HG03025 (cell line): ENCODE measurements at regions not wholly inside any gene's neighbourhood (a gene's known extent, or its start where the extent isn't known, plus 50 kb on each side); places are given as distances from the start of the nearest gene placed in this dataset.

Experiments used
- ATAC-seq: cut with Tn5 transposase; IDR thresholded peaks from one replicate; pipeline ENCODE4 v1.9.1; 2021; ENCODE audit warnings: mild to moderate bottlenecking, moderate library complexity; ENCODE audit not compliant: unreplicated experiment, low FRiP score

- ATAC-seq = no peak
Observed at GRCh38 chr15:93515256-93516051, 426.4 kb upstream of the RGMA start.

- ATAC-seq = no peak
Observed at GRCh38 chr15:93506646-93507045, 417.6 kb upstream of the RGMA start.

GRCh38 chr15:93505506-93505905 lies 416.5 kb upstream of the RGMA start:
- no peak for ATAC-seq

- ATAC-seq = no peak
Observed at GRCh38 chr15:93501946-93502345, 412.9 kb upstream of the RGMA start.

GRCh38 chr15:93500155-93500554 lies 411.1 kb upstream of the RGMA start:
- ATAC-seq = no peak

GRCh38 chr15:93497291-93497690 lies 408.3 kb upstream of the RGMA start:
- ATAC-seq = no peak

GRCh38 chr15:93496888-93497287 lies 407.9 kb upstream of the RGMA start:
- ATAC-seq = no peak

- ATAC-seq = no peak
Observed at GRCh38 chr15:93495799-93496637, 407.0 kb upstream of the RGMA start.

- no peak for ATAC-seq
Observed at GRCh38 chr15:93493172-93493571, 404.2 kb upstream of the RGMA start.

GRCh38 chr15:93491291-93491690 lies 402.3 kb upstream of the RGMA start:
- ATAC-seq = no peak

GRCh38 chr15:93488296-93488713 lies 399.3 kb upstream of the RGMA start:
- ATAC-seq = no peak

GRCh38 chr15:93486407-93487117 lies 397.6 kb upstream of the RGMA start:
- ATAC-seq = no peak

- ATAC-seq = no peak
Observed at GRCh38 chr15:93485438-93486327, 396.7 kb upstream of the RGMA start.

GRCh38 chr15:93483923-93484322 lies 394.9 kb upstream of the RGMA start:
- ATAC-seq = no peak

GRCh38 chr15:93482731-93483130 lies 393.7 kb upstream of the RGMA start:
- ATAC-seq = no peak

GRCh38 chr15:93479715-93480114 lies 390.7 kb upstream of the RGMA start:
- no peak for ATAC-seq

- no peak for ATAC-seq
Observed at GRCh38 chr15:93478947-93479346, 389.9 kb upstream of the RGMA start.

- no peak for ATAC-seq
Observed at GRCh38 chr15:93477721-93478120, 388.7 kb upstream of the RGMA start.

- ATAC-seq = no peak
Observed at GRCh38 chr15:93477188-93477587, 388.2 kb upstream of the RGMA start.
